ENCODE measurements at regions not wholly inside any gene's neighbourhood (a gene's known extent, or its start where the extent isn't known, plus 50 kb on each side); places are given as distances from the start of the nearest gene placed in this dataset.

DNA sequence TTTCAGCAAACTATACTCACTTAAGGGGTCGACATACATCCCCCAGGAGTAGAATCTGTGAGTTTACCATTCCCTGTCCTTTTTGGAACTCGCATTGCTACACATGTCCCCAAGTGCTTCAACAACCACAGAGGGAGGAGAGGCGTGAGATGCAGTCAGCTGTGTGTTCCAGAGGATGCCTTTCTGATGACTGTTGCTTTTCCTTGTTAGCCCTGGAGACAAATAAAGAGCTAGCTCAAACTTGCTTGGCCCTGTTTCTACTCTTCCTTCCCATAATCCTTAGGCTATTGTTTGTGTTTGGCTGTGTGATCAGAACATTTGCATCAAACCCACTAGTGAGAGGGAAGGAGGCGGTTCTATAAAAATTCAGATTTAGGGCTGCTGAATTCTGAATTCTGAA is 264.0 kb downstream of the ENGASE start:
- no peak for TF ChIP-seq EP300 (IDR thresholded peaks at IDR 0.05)
- no peak for TF ChIP-seq POLR2A (IDR thresholded peaks at IDR 0.05)
